SK-N-SH treated with all-trans-retinoic acid at 6 μM for 48 hours (cell line): ENCODE measurements at regions not wholly inside any gene's neighbourhood (a gene's known extent, or its start where the extent isn't known, plus 50 kb on each side); places are given as distances from the start of the nearest gene placed in this dataset.

Experiments
- ARNTL ChIP-seq: fragments of 450-650 bp; formaldehyde crosslinking; IDR thresholded peaks from 2 replicates; pipeline ENCODE4 v1.5.0; 2020; ENCODE audit warnings: low read depth, mild to moderate bottlenecking, moderate library complexity, borderline replicate concordance
- BACH2 ChIP-seq: fragments of 250-450 bp; sonication (Bioruptor Pico); IDR thresholded peaks from 2 replicates; pipeline ENCODE4 v1.9.0; 2021; ENCODE audit warnings: mild to moderate bottlenecking, borderline replicate concordance
- CSDC2 ChIP-seq: fragments of 250-450 bp; sonication (Bioruptor Pico); IDR thresholded peaks from 2 replicates; pipeline ENCODE4 v1.5.0; 2020; ENCODE audit warnings: mild to moderate bottlenecking, moderate library complexity
- CSRNP3 ChIP-seq: fragments of 250-450 bp; sonication (Bioruptor Pico); IDR thresholded peaks from 2 replicates; pipeline ENCODE4 v1.5.1; 2021; ENCODE audit warnings: mild to moderate bottlenecking, moderate library complexity
- PATZ1 ChIP-seq: fragments of 250-450 bp; sonication (Bioruptor Pico); IDR thresholded peaks from 2 replicates; pipeline ENCODE4 v1.8.0; 2020; ENCODE audit warnings: mild to moderate bottlenecking, moderate library complexity, borderline replicate concordance
- RARB ChIP-seq: fragments of 250-450 bp; sonication (Bioruptor Pico); IDR thresholded peaks from 2 replicates; pipeline ENCODE4 v1.8.0; 2021; ENCODE audit warnings: mild to moderate bottlenecking, moderate library complexity
- SNAI2 ChIP-seq: fragments of 250-450 bp; sonication (Bioruptor Pico); IDR thresholded peaks from 2 replicates; pipeline ENCODE4 v1.5.0; 2020; ENCODE audit warnings: mild to moderate bottlenecking, moderate library complexity
- ZNF565 ChIP-seq: fragments of 450-650 bp; formaldehyde crosslinking; conservative IDR thresholded peaks from 2 replicates; pipeline ENCODE4 v1.5.0; 2020; ENCODE audit warnings: low read depth, mild to moderate bottlenecking, moderate library complexity

GRCh38 chr14:85917716-85918115, 387.8 kb downstream of the FLRT2 start:
- no peak for TF ChIP-seq ARNTL
- TF ChIP-seq CSDC2 (CRISPR knock-in tag) = no peak
- TF ChIP-seq RARB (CRISPR knock-in tag) = no peak
- TF ChIP-seq PATZ1 (CRISPR knock-in tag) = no peak
- no peak for TF ChIP-seq BACH2
- no peak for TF ChIP-seq ZNF565 (CRISPR knock-in tag)
- TF ChIP-seq SNAI2 (CRISPR knock-in tag) = no peak
- TF ChIP-seq CSRNP3 (CRISPR knock-in tag) = no peak
